D721Med (cell line): ENCODE measurements at regions not wholly inside any gene's neighbourhood (a gene's known extent, or its start where the extent isn't known, plus 50 kb on each side); places are given as distances from the start of the nearest gene placed in this dataset.

Source experiments
- DNase-seq: peaks from one replicate; pipeline ENCODE4 v3.0.0; 2011; ENCODE audit warnings: low spot score; ENCODE audit not compliant: insufficient read length
- FAIRE-seq: peaks from 2 replicates; lab custom pipeline; 2011; peaks lifted over from hg19 to GRCh38; lab: Jason Lieb, UNC
- CTCF ChIP-seq: IDR thresholded peaks from 2 replicates; pipeline ENCODE4 v1.5.1; 2012; ENCODE audit warnings: mild to moderate bottlenecking, control low read depth; ENCODE audit not compliant: insufficient read depth; ENCODE audit errors: missing control alignments

- DNase-seq = no peak
- no peak for FAIRE-seq
- TF ChIP-seq CTCF = no peak
These were observed 51.5 kb upstream of the ARID1B start for GRCh38 chr6:156725712-156726111.

GRCh38 chr6:156720691-156721685, 56.2 kb upstream of the ARID1B start:
- FAIRE-seq (no peak), DNase-seq (no peak)
- no peak for TF ChIP-seq CTCF

GRCh38 chr6:156719720-156720563, 57.2 kb upstream of the ARID1B start:
- FAIRE-seq = no peak
- no peak for TF ChIP-seq CTCF
- DNase-seq = no peak

- no peak for DNase-seq
These were observed 57.8 kb upstream of the ARID1B start for GRCh38 chr6:156719395-156719719.

GRCh38 chr6:156718647-156719394, 58.4 kb upstream of the ARID1B start:
- no peak for DNase-seq
- FAIRE-seq = no peak

More at GRCh38 chr6:156719395-156719719, 57.8 kb upstream of the ARID1B start:
- no peak for FAIRE-seq
- no peak for TF ChIP-seq CTCF

More at GRCh38 chr6:156718647-156719394, 58.4 kb upstream of the ARID1B start:
- TF ChIP-seq CTCF = no peak
